Activated CD8-positive, alpha-beta memory T cell treated with anti-CD3 and anti-CD28 coated beads, Interleukin-2, amount 10 ng/mL, durations not matched to agents 7 days and 5 days (primary cell): ENCODE measurements at regions not wholly inside any gene's neighbourhood (a gene's known extent, or its start where the extent isn't known, plus 50 kb on each side); places are given as distances from the start of the nearest gene placed in this dataset.
"Not testable (repeated sequence)": the region's sequence is repeated elsewhere in the genome, so short reads cannot be mapped to it uniquely, and the experiment has no call there.

Experiments used
- ATAC-seq: fragments of 150-1000 bp; cut with Tn5 transposase; one replicate; pipeline ENCODE4 v1.10.0; 2021; ENCODE audit warnings: moderate library complexity
- CTCF ChIA-PET: fragments of 350-600 bp; sonication (Branson Sonifier 250); formaldehyde crosslinking; loops from one replicate; lab custom pipeline; 2021; ENCODE audit warnings: antibody characterized with exemption; lab: Charles Lee
- DNase-seq: peaks from one replicate; pipeline ENCODE4 v3.0.0-alpha.2; 2020
- H3K27ac Mint-ChIP-seq: one replicate; pipeline ENCODE4 v1.8.0; 2021; ENCODE audit warnings: mild to moderate bottlenecking, mixed read lengths
- H3K27me3 Mint-ChIP-seq: one replicate; pipeline ENCODE4 v1.8.0; 2021; ENCODE audit warnings: mixed read lengths
- H3K36me3 Mint-ChIP-seq: one replicate; pipeline ENCODE4 v1.8.0; 2021; ENCODE audit warnings: mild to moderate bottlenecking, mixed read lengths
- H3K4me1 Mint-ChIP-seq: one replicate; pipeline ENCODE4 v1.8.0; 2021; ENCODE audit warnings: mixed read lengths
- H3K4me3 Mint-ChIP-seq: one replicate; pipeline ENCODE4 v1.8.0; 2021; ENCODE audit warnings: mild to moderate bottlenecking, moderate library complexity, mixed read lengths
- H3K9me3 Mint-ChIP-seq: one replicate; pipeline ENCODE4 v1.8.0; 2022; ENCODE audit warnings: low read depth, mixed read lengths

GRCh38 chr11:50183170-50183569 lies 150.5 kb downstream of the OR4C45 start:
- ATAC-seq, H3K27me3 Mint-ChIP-seq, DNase-seq, H3K27ac Mint-ChIP-seq, H3K4me3 Mint-ChIP-seq, H3K36me3 Mint-ChIP-seq, CTCF ChIA-PET, H3K4me1 Mint-ChIP-seq: not testable (repeated sequence)
- peaks cover 14% of the 10 kb centered on the region for H3K9me3 Mint-ChIP-seq

GRCh38 chr11:50186146-50186545 lies 153.5 kb downstream of the OR4C45 start:
- no peak for ATAC-seq
- Mint-ChIP-seq H3K27me3 (no peaks in the 10 kb centered on the region), H3K9me3 (peaks cover 7% of the 10 kb centered on the region), H3K36me3 (no peaks in the 10 kb centered on the region), H3K27ac (no peak overlapping the region), H3K4me3 (no peak overlapping the region), H3K4me1 (no peaks in the 10 kb centered on the region)
- no peak for DNase-seq
- CTCF ChIA-PET: no interaction called here

- Mint-ChIP-seq H3K4me1 (no peaks in the 10 kb centered on the region), H3K4me3 (no peak overlapping the region), H3K36me3 (no peaks in the 10 kb centered on the region), H3K27ac (no peak overlapping the region), H3K27me3 (no peaks in the 10 kb centered on the region), H3K9me3 (peaks cover 11% of the 10 kb centered on the region)
- CTCF ChIA-PET: no interaction called here
- ATAC-seq (no peak), DNase-seq (no peak)
Observed at GRCh38 chr11:50187220-50187619, 154.5 kb downstream of the OR4C45 start.

GRCh38 chr11:50188040-50188439 lies 155.4 kb downstream of the OR4C45 start:
- peaks cover 11% of the 10 kb centered on the region for H3K9me3 Mint-ChIP-seq
- CTCF ChIA-PET: no interaction called here
- H3K4me3 Mint-ChIP-seq: no peak overlapping the region
- H3K36me3 Mint-ChIP-seq: no peaks in the 10 kb centered on the region
- no peaks in the 10 kb centered on the region for H3K4me1 Mint-ChIP-seq
- DNase-seq: no peak
- no peaks in the 10 kb centered on the region for H3K27me3 Mint-ChIP-seq
- no peak for ATAC-seq
- H3K27ac Mint-ChIP-seq: no peak overlapping the region

GRCh38 chr11:50192743-50193142 lies 160.1 kb downstream of the OR4C45 start:
- H3K27me3 Mint-ChIP-seq: no peaks in the 10 kb centered on the region
- CTCF ChIA-PET: no interaction called here
- DNase-seq (no peak), ATAC-seq (no peak)
- no peak overlapping the region for H3K27ac Mint-ChIP-seq
- H3K4me1 Mint-ChIP-seq: no peaks in the 10 kb centered on the region
- no peaks in the 10 kb centered on the region for H3K36me3 Mint-ChIP-seq
- H3K9me3 Mint-ChIP-seq: peaks cover 3% of the 10 kb centered on the region
- no peak overlapping the region for H3K4me3 Mint-ChIP-seq

- H3K36me3 Mint-ChIP-seq: no peaks in the 10 kb centered on the region
- H3K27ac Mint-ChIP-seq: no peak overlapping the region
- no peaks in the 10 kb centered on the region for H3K4me1 Mint-ChIP-seq
- H3K4me3 Mint-ChIP-seq: no peak overlapping the region
- H3K9me3 Mint-ChIP-seq: peaks cover 19% of the 10 kb centered on the region
- H3K27me3 Mint-ChIP-seq: no peaks in the 10 kb centered on the region
- CTCF ChIA-PET: no interaction called here
- ATAC-seq (no peak), DNase-seq (no peak)
Observed at GRCh38 chr11:50214376-50214775, 181.7 kb downstream of the OR4C45 start.

- Mint-ChIP-seq H3K4me3 (no peak overlapping the region), H3K9me3 (peaks cover 19% of the 10 kb centered on the region), H3K36me3 (no peaks in the 10 kb centered on the region), H3K27me3 (no peaks in the 10 kb centered on the region), H3K4me1 (no peaks in the 10 kb centered on the region), H3K27ac (no peak overlapping the region)
- DNase-seq: no peak
- CTCF ChIA-PET: no interaction called here
- ATAC-seq: no peak
Observed at GRCh38 chr11:50220651-50221050, 188.0 kb downstream of the OR4C45 start.

GRCh38 chr11:50238368-50238767 lies 205.7 kb downstream of the OR4C45 start:
- CTCF ChIA-PET, H3K4me1 Mint-ChIP-seq, ATAC-seq, H3K36me3 Mint-ChIP-seq, H3K4me3 Mint-ChIP-seq, H3K27me3 Mint-ChIP-seq, H3K27ac Mint-ChIP-seq, DNase-seq: not testable (repeated sequence)
- H3K9me3 Mint-ChIP-seq: peaks cover 14% of the 10 kb centered on the region

GRCh38 chr11:50246183-50246582 lies 213.5 kb downstream of the OR4C45 start:
- Mint-ChIP-seq H3K27ac (no peak overlapping the region), H3K9me3 (peaks cover 5% of the 10 kb centered on the region), H3K4me1 (no peaks in the 10 kb centered on the region), H3K4me3 (no peak overlapping the region), H3K36me3 (no peaks in the 10 kb centered on the region), H3K27me3 (no peaks in the 10 kb centered on the region)
- DNase-seq (no peak), ATAC-seq (no peak)
- CTCF ChIA-PET: no interaction called here

- H3K4me1 Mint-ChIP-seq: no peaks in the 10 kb centered on the region
- H3K27ac Mint-ChIP-seq: no peak overlapping the region
- H3K4me3 Mint-ChIP-seq: no peak overlapping the region
- DNase-seq (no peak), ATAC-seq (no peak)
- H3K36me3 Mint-ChIP-seq: no peaks in the 10 kb centered on the region
- CTCF ChIA-PET: no interaction called here
- peaks cover 5% of the 10 kb centered on the region for H3K9me3 Mint-ChIP-seq
- no peaks in the 10 kb centered on the region for H3K27me3 Mint-ChIP-seq
Observed at GRCh38 chr11:50246699-50247098, 214.0 kb downstream of the OR4C45 start.

- Mint-ChIP-seq H3K4me3 (no peak overlapping the region), H3K4me1 (no peaks in the 10 kb centered on the region), H3K9me3 (peaks cover 5% of the 10 kb centered on the region), H3K27me3 (no peaks in the 10 kb centered on the region), H3K27ac (no peak overlapping the region), H3K36me3 (no peaks in the 10 kb centered on the region)
- no peak for ATAC-seq
- DNase-seq: no peak
- CTCF ChIA-PET: no interaction called here
Observed at GRCh38 chr11:50247309-50247874, 214.7 kb downstream of the OR4C45 start.

GRCh38 chr11:50267851-50268250 lies 235.2 kb downstream of the OR4C45 start:
- no peak overlapping the region for H3K4me3 Mint-ChIP-seq
- peaks cover 26% of the 10 kb centered on the region for H3K9me3 Mint-ChIP-seq
- H3K4me1 Mint-ChIP-seq: no peaks in the 10 kb centered on the region
- H3K27ac Mint-ChIP-seq: no peak overlapping the region
- no peak for ATAC-seq
- CTCF ChIA-PET: no interaction called here
- no peaks in the 10 kb centered on the region for H3K36me3 Mint-ChIP-seq
- no peaks in the 10 kb centered on the region for H3K27me3 Mint-ChIP-seq
- no peak for DNase-seq

GRCh38 chr11:50275133-50275532 lies 242.5 kb downstream of the OR4C45 start:
- Mint-ChIP-seq H3K4me1 (no peaks in the 10 kb centered on the region), H3K9me3 (peaks cover 31% of the 10 kb centered on the region), H3K27ac (no peak overlapping the region), H3K36me3 (no peaks in the 10 kb centered on the region), H3K27me3 (no peaks in the 10 kb centered on the region), H3K4me3 (no peak overlapping the region)
- ATAC-seq (no peak), DNase-seq (no peak)
- CTCF ChIA-PET: no interaction called here

GRCh38 chr11:50278756-50279155 lies 246.1 kb downstream of the OR4C45 start:
- CTCF ChIA-PET: no interaction called here
- H3K27ac Mint-ChIP-seq: no peak overlapping the region
- H3K4me3 Mint-ChIP-seq: no peak overlapping the region
- no peaks in the 10 kb centered on the region for H3K36me3 Mint-ChIP-seq
- no peaks in the 10 kb centered on the region for H3K4me1 Mint-ChIP-seq
- ATAC-seq: no peak
- no peaks in the 10 kb centered on the region for H3K27me3 Mint-ChIP-seq
- H3K9me3 Mint-ChIP-seq: peaks cover 21% of the 10 kb centered on the region
- DNase-seq: no peak
